Stomach (tissue), 8 donors: ENCODE measurements at regions not wholly inside any gene's neighbourhood (a gene's known extent, or its start where the extent isn't known, plus 50 kb on each side); places are given as distances from the start of the nearest gene placed in this dataset.
A peak's percentile ranks its signal among the peaks of the same experiment; 100 is the strongest.

Experiments
- DNase-seq, 2 donors: peaks; one replicate each; pipeline versions ENCODE4 v3.0.0 to v3.0.0-alpha.2; 2013 to 2019
- H3K27ac ChIP-seq, 5 donors: fragments of 200-600 bp in 4 of 5; sonication (generic) in 4 of 5; one replicate each; pipeline ENCODE4 v1.5.1; 2013 to 2019; ENCODE audit warnings: mild to moderate bottlenecking in 1 of 5, moderate library complexity in 1 of 5
- H3K27me3 ChIP-seq, 3 donors: fragments of 200-600 bp; sonication (generic); one replicate each; pipeline ENCODE4 v1.5.1; 2017 to 2019; ENCODE audit warnings: mixed run types in 1 of 3
- H3K36me3 ChIP-seq, 4 donors: fragments of 200-600 bp; sonication (generic); 1 replicate in 3 of 4; 2 replicates in 1 of 4; pipeline ENCODE4 v1.5.1; 2016 to 2019
- H3K4me1 ChIP-seq, 4 donors: fragments of 200-600 bp; sonication (generic); one replicate each; pipeline ENCODE4 v1.5.1; 2016 to 2019
- H3K4me3 ChIP-seq, 4 donors: fragments of 200-600 bp; sonication (generic) in 3 of 4; one replicate each; pipeline ENCODE4 v1.5.1; 2016 to 2019; ENCODE audit warnings: mild to moderate bottlenecking in 1 of 4
- H3K9me3 ChIP-seq, 4 donors: fragments of 200-600 bp; sonication (generic); one replicate each; pipeline ENCODE4 v1.5.1; 2016 to 2019
- EP300 ChIP-seq: sonication (generic); formaldehyde crosslinking; IDR thresholded peaks from one replicate; pipeline ENCODE4 v1.6.1; 2017; ENCODE audit warnings: antibody characterized with exemption
- POLR2A ChIP-seq, 4 donors: fragments of 450-650 bp; IDR thresholded peaks; one replicate each; pipeline ENCODE4 v1.6.1; 2016; ENCODE audit warnings: antibody characterized with exemption in 4 of 4, control low read depth in 2 of 4, mild to moderate bottlenecking in 1 of 4, moderate library complexity in 1 of 4
- POLR2AphosphoS5 ChIP-seq, 3 donors: sonication (generic); formaldehyde crosslinking; IDR thresholded peaks; one replicate each; pipeline ENCODE4 v1.6.1; 2016; ENCODE audit warnings: antibody characterized with exemption in 3 of 3
- WGBS, 5 donors: extraction: QIAGEN DNeasy Blood & Tissue Kit in 3 of 5; methylation state at CpG; one replicate each; pipeline versions ENCODE4 v1.1.5 to v1.1.7; 2013 to 2018; 5-methylcytosine and 5-hydroxymethylcytosine counted together
- intact Hi-C: fragments of 100-400 bp; cut with DNase I; formaldehyde crosslinking; loops from one replicate; pipeline ENCODE4 v1.15.1; 2023; ENCODE audit warnings: low total_unique reads
- TF ChIP-seq, protein P1 (sequence below), 7 experiments: fragments of 450-650 bp in 4 of 7; fragments of 200-600 bp in 3 of 7; sonication (generic) in 3 of 7; IDR thresholded peaks; one replicate each; pipeline ENCODE4 v1.5.1; 2016 to 2019; ENCODE audit warnings: antibody characterized with exemption in 7 of 7, control low read depth in 2 of 7, mild to moderate bottlenecking in 1 of 7
- donor health status: healthy with polysubstance abuse.
- donor health status: Bipolar disorder and iron deficiency.
- donor health status: healthy.

DNA sequence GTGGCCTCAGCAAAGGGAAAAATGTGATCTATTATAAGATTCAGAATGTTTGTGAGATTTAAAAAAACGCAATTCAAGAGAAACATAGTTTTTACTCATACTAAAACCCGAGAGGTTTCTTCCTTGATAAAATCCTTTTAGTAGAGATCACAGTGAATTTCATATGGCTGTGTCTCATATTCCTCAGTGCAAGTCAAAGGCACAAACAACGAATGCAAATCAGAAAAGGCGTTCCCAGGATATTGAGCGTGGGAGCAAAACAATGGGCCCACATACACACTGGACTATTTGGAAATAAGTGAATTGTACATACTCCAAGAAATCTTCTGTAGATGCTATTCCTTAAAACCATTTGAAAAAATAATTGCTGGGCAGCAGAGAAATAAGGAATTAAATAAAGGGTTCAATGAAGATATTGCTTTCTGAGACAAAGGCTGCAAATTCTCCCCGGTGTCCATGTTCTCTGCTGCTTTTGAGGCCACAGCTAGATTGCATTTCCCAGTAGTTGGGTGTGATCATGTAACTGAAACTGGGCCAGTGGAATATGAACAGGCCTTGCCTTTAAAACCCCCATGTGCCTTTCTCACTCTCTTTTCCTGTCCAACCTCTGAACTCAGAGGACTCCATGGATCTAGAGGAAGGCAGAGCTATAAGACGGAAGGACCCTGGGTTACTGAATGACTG lies 144.6 kb upstream of the TBL1XR1 start:
- Histone ChIP-seq H3K36me3 (no peaks in the 10 kb centered on the region), H3K27ac (no peak overlapping the region), H3K4me1 (peaks cover 24 to 66% (median 50%) of the 10 kb centered on the region in 4 donors), H3K4me3 (no peak overlapping the region), H3K27me3 (no peaks in the 10 kb centered on the region), H3K9me3 (no peaks in the 10 kb centered on the region)
- no peak for TF ChIP-seq EP300
- no peak for TF ChIP-seq POLR2A (IDR thresholded peaks at IDR 0.05)
- TF ChIP-seq, protein P1, sequence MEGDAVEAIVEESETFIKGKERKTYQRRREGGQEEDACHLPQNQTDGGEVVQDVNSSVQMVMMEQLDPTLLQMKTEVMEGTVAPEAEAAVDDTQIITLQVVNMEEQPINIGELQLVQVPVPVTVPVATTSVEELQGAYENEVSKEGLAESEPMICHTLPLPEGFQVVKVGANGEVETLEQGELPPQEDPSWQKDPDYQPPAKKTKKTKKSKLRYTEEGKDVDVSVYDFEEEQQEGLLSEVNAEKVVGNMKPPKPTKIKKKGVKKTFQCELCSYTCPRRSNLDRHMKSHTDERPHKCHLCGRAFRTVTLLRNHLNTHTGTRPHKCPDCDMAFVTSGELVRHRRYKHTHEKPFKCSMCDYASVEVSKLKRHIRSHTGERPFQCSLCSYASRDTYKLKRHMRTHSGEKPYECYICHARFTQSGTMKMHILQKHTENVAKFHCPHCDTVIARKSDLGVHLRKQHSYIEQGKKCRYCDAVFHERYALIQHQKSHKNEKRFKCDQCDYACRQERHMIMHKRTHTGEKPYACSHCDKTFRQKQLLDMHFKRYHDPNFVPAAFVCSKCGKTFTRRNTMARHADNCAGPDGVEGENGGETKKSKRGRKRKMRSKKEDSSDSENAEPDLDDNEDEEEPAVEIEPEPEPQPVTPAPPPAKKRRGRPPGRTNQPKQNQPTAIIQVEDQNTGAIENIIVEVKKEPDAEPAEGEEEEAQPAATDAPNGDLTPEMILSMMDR (IDR thresholded peaks at IDR 0.05) = no peak
- TF ChIP-seq POLR2AphosphoS5 (IDR thresholded peaks at IDR 0.05) = no peak
- DNase-seq = peak in 1 of 2 donors; percentile 11
- WGBS, 5 donors = 86 to 96% (median 91%) methylated on average over 7 of the region's 7 CpGs
- intact Hi-C loops = no loop called here

DNA sequence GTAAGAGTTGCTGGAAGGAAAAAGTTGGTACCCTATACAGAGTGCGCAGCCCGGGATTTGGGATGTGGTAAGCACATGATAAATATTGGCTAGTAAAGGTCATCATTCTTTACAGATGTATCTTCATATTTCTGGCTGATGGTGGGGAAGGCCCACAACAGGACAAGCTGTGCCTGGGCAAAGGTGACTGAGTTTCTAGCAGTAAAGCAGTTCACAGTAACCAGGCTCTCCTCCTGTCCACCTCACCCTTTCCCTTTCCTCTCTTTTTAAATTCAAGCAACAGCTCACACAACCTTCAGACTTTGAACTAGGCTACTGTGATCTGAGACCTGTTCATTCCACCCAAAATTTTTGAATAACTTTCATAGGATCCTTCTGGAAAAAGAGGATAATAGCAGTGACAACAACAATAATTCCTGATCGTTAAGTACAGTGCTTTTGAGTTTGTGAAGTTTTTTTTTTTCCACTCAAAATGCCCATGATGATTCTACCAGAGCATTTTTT lies 145.9 kb upstream of the TBL1XR1 start:
- Histone ChIP-seq H3K27ac (peak overlapping the region in 2 of 5 donors; percentile 22 to 80), H3K4me1 (peaks cover 29 to 69% (median 43%) of the 10 kb centered on the region in 4 donors), H3K36me3 (no peaks in the 10 kb centered on the region), H3K27me3 (no peaks in the 10 kb centered on the region), H3K9me3 (no peaks in the 10 kb centered on the region), H3K4me3 (no peak overlapping the region)
- intact Hi-C loops = no loop called here
- peak in 1 of 2 donors; percentile 15 for DNase-seq
- TF ChIP-seq, protein P1 (IDR thresholded peaks at IDR 0.05) = no peak
- TF ChIP-seq POLR2AphosphoS5 (IDR thresholded peaks at IDR 0.05) (no peak), POLR2A (IDR thresholded peaks at IDR 0.05) (no peak), EP300 (no peak)
- 71 to 87% (median 74%) methylated on average over 3 of the region's 3 CpGs for WGBS, 5 donors

DNA sequence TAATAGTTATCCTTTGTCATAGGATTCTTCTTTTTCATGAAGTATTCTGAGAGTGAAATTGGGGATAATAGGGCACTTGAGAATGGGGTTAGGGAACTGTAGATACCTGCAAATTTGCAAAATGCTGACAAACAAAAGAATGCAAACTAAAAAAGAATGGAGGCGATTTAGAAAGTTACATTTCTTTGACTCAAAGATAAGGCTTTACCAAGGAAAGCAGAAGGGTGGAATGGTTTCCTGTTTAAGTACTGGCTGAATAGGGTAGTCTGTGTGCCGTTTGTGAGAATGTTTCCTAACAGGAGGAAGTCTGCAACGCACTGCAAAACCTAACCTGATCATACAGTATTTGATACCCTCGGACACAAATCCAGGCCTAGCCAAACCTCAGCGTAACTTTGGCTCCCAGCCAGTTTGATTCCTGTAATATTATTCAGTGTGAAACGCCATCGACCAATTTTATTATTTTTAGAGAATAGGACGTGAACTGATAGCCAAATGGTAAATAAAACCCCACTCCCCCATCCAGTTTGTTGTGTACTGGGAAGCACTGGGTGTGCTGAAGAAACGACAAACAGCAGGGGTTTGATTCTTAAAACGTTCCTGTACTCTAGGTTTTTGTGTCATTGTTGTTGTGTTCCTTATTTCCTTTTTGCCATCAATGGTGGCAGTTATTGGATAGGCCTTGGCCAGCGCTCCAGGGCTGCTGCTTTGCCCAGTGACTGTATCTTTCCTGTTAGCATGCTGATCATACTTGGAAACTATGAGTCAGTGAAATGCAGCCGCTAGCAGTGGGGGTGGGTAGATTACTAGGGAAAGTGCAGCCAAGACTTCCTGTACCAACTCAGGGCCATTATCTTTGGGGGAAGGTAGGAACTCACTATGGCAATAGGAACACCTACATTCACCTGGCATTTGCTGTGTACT lies 148.0 kb upstream of the TBL1XR1 start:
- DNase-seq = peak; percentile 90 to 96
- Histone ChIP-seq H3K27me3 (no peaks in the 10 kb centered on the region), H3K36me3 (no peaks in the 10 kb centered on the region), H3K27ac (peak overlapping the region; percentile 80 to 96 (median 89)), H3K4me1 (peaks cover 27 to 72% (median 39%) of the 10 kb centered on the region in 4 donors), H3K9me3 (no peaks in the 10 kb centered on the region), H3K4me3 (no peak overlapping the region)
- TF ChIP-seq, protein P1 (IDR thresholded peaks at IDR 0.05) = no peak
- TF ChIP-seq EP300 = peak; percentile 91
- TF ChIP-seq POLR2A (IDR thresholded peaks at IDR 0.05) = no peak
- peak; percentile 97 to 99 (median 98) for TF ChIP-seq POLR2AphosphoS5 (IDR thresholded peaks at IDR 0.05)
- 6 to 16% (median 11%) methylated on average over 12 of the region's 12 CpGs for WGBS, 5 donors
- intact Hi-C loops = no loop called here

DNA sequence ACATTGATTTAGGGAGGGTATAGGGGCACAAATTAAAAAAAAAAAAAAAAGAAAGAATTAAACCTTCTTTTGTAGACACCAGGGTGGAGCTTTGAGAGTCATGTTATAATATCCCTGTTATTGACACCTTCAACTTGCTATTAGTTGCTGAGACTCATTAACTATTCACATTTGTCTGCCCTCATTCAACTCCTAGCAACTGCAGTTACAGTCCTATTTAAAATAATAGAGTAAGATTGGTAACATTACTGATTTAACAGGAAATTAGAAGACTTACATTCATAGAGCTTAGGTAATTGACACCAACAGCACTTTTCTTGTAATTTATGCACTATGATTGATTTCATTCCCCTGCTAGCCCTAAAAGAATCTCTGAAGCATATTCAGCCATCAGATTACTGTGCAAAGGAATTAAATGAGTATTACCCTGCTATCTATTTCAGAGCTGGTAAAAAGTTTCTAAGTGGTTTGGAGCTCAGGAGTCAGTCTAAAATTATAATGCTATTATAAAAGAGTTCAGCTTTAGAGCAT lies 148.8 kb upstream of the TBL1XR1 start:
- no peak overlapping the region for H3K4me3 ChIP-seq
- H3K27me3 ChIP-seq = no peaks in the 10 kb centered on the region
- intact Hi-C loops = no loop called here
- H3K4me1 ChIP-seq = peaks cover 27 to 77% (median 39%) of the 10 kb centered on the region in 4 donors
- TF ChIP-seq EP300 (no peak), POLR2A (IDR thresholded peaks at IDR 0.05) (no peak), POLR2AphosphoS5 (IDR thresholded peaks at IDR 0.05) (no peak)
- TF ChIP-seq, protein P1 (IDR thresholded peaks at IDR 0.05) = no peak
- no peak for DNase-seq
- peak overlapping the region; percentile 80 to 96 (median 89) for H3K27ac ChIP-seq
- H3K36me3 ChIP-seq = no peaks in the 10 kb centered on the region
- H3K9me3 ChIP-seq = no peaks in the 10 kb centered on the region
